ENCODE measurements at regions not wholly inside any gene's neighbourhood (a gene's known extent, or its start where the extent isn't known, plus 50 kb on each side); places are given as distances from the start of the nearest gene placed in this dataset.
A peak's percentile ranks its signal among the peaks of the same experiment; 100 is the strongest.
"Not testable (repeated sequence)": the region's sequence is repeated elsewhere in the genome, so short reads cannot be mapped to it uniquely, and the experiment has no call there.

DNA sequence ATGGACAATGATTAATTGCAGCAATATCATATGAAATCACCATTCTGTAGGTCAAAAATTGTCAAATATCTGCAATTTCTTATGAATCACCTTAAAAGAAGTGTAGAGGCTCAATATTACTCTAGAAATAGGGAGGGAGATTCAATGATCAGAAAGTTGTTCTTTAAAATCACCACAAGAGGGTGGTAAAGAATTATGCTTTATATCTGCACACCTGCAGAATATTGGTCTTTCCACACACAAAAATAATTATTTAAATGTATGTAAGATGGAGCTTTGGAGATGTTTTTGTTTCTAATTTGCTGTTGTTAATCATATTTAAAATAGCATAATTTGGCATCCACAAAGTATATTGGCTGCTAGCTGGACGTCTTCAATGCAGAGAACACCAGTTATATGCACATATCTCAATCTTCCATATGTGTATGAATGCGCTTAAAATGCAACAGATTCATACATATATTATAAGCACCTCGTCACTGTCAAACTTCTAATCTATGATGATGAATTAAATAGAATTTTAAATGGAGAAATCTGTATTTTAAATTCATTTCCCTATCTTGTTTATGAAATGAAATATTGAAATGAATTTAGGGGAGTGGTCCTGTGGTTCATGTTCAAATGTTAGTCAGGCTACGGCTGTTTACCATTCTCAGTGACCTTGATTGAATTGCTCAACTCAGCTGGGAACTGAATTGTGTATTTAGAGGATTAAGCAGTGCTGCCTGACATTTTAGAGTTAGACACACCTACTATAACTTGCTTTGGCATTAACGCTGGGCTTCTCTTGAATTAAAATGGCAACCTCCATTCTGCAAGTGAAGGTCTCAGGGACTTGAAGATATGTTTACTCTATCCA lies 405.1 kb upstream of the FRG2C start:
- peak; percentile 27; the same call in 1 of the 2 replicates for TF ChIP-seq CTCF (IDR thresholded peaks at IDR 0.05; ENCODE audit: low read depth, low read length)

GRCh38 chr3:75260975-75261374 lies 403.2 kb upstream of the FRG2C start:
- H3K4me1 ChIP-seq; H3K9me3 ChIP-seq; H3K4me3 ChIP-seq (ENCODE audit: low read depth, low read length); DNase-seq; H3K27me3 ChIP-seq; H3K36me3 ChIP-seq: not testable (repeated sequence)

More for the DNA sequence above, 405.1 kb upstream of the FRG2C start:
- H3K27me3 ChIP-seq; H3K4me1 ChIP-seq; H3K9me3 ChIP-seq; DNase-seq; H3K4me3 ChIP-seq (ENCODE audit: low read depth, low read length); H3K36me3 ChIP-seq: not testable (repeated sequence)

DNA sequence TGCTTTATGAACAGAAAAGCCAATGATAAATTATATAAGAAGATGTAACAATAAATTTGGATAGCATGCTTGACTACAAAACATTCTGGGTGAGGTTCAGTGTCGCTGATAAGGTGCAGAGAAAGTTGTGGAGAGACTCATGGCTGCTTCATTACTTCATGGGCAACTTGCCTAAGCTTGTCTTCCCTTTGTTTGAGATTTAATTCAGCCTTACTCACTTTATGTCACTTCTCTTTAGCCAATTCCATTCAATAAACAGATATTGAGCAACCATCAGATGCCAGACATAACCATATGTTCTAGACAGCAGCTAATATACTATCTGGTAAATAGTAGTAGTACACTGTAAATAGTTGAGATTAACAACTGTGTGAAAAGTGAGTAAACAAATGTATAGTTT lies 401.5 kb upstream of the FRG2C start:
- H3K36me3 ChIP-seq, result no peaks in the 10 kb centered on the region
- no peak for TF ChIP-seq CTCF (IDR thresholded peaks at IDR 0.05; ENCODE audit: low read depth, low read length)
- H3K4me1 ChIP-seq, result no peaks in the 10 kb centered on the region
- no peak for DNase-seq
- H3K9me3 ChIP-seq, result no peaks in the 10 kb centered on the region
- no peaks in the 10 kb centered on the region for H3K27me3 ChIP-seq
- H3K4me3 ChIP-seq (ENCODE audit: low read depth, low read length), result no peak overlapping the region

GRCh38 chr3:75265897-75266296 lies 398.2 kb upstream of the FRG2C start:
- no peak overlapping the region for H3K4me3 ChIP-seq (ENCODE audit: low read depth, low read length)
- H3K4me1 ChIP-seq, result no peaks in the 10 kb centered on the region
- H3K36me3 ChIP-seq, result no peaks in the 10 kb centered on the region
- no peak for TF ChIP-seq CTCF (IDR thresholded peaks at IDR 0.05; ENCODE audit: low read depth, low read length)
- H3K9me3 ChIP-seq, result no peaks in the 10 kb centered on the region
- no peaks in the 10 kb centered on the region for H3K27me3 ChIP-seq
- DNase-seq, result no peak

DNA sequence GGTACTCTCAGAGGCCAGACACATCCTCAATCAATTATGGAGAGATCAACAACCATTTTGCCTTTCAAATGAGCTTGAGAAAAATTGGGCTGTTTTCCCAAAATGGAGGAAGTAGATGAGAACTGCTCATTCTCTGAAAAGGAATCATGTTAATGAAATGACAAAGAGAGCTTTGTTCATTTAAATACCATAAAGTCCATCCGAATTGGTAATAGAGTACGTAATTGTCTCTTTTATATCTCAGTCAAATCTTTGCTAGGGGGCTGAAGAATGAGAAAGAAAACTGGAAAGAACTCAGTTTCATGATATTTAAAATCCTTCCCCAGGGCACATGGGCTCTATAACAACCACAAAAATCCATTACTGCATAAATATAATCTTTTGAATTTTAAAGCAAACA lies 395.6 kb upstream of the FRG2C start:
- H3K9me3 ChIP-seq; DNase-seq; H3K4me3 ChIP-seq (ENCODE audit: low read depth, low read length); H3K4me1 ChIP-seq; H3K36me3 ChIP-seq; H3K27me3 ChIP-seq: not testable (repeated sequence)

GRCh38 chr3:75272237-75272636 lies 391.9 kb upstream of the FRG2C start:
- not testable (repeated sequence) for H3K36me3 ChIP-seq; H3K4me3 ChIP-seq (ENCODE audit: low read depth, low read length); H3K27me3 ChIP-seq; H3K9me3 ChIP-seq; DNase-seq; H3K4me1 ChIP-seq

DNA sequence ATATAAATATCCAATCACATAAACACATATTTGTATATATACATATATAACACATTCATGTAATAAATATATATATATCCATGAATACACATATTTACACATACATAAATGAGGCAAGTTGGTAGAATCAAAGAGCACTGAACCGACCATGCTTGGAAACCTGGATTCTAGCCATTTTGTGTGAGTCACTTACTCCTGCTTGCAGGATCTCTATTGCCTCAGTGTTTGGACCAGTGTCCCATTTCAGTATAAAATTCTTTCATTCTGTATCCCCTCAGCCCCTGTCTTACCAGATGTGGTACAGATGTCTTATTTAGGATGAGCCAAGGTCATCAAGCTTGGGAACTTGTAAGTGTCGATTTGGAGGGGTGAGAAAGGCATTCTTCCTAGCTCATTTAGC lies 391.4 kb upstream of the FRG2C start:
- no peaks in the 10 kb centered on the region for H3K27me3 ChIP-seq
- no peak for DNase-seq

DNA sequence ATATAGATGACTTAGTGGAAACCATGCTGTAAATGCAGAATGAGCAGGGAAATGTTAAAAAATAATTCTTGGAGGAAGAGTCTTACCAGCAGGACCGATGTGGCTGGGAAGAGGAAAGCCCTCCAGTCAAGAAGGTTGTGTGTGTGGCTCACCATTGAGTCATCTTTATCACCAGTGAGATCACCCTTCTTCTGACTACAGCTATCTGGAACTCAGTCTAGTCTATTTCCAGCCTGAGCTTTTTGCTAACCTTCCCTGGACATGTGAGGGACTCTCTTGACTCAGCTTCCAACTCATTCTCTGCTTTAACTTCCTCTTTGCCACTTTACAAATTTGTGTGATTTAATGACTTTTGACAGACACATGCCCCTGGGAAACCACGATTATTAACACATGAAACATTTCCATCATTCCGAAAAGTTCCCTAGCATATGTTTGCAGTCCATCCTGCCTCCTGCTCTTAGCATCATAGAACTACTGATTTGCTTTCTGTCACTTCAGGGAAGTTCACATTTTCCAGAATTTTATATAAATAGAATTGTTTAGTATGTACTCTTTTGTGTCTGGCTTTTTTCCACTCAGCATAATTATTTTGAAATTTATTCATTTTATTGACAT lies 378.5 kb upstream of the FRG2C start:
- H3K4me3 ChIP-seq (ENCODE audit: low read depth, low read length); DNase-seq; H3K27me3 ChIP-seq; H3K9me3 ChIP-seq; H3K36me3 ChIP-seq; H3K4me1 ChIP-seq: not testable (repeated sequence)

More for the DNA sequence above, 391.4 kb upstream of the FRG2C start:
- Histone ChIP-seq H3K4me1 (no peaks in the 10 kb centered on the region), H3K9me3 (no peaks in the 10 kb centered on the region), H3K36me3 (no peaks in the 10 kb centered on the region), H3K4me3 (ENCODE audit: low read depth, low read length) (no peak overlapping the region)
- no peak for TF ChIP-seq CTCF (IDR thresholded peaks at IDR 0.05; ENCODE audit: low read depth, low read length)

DNA sequence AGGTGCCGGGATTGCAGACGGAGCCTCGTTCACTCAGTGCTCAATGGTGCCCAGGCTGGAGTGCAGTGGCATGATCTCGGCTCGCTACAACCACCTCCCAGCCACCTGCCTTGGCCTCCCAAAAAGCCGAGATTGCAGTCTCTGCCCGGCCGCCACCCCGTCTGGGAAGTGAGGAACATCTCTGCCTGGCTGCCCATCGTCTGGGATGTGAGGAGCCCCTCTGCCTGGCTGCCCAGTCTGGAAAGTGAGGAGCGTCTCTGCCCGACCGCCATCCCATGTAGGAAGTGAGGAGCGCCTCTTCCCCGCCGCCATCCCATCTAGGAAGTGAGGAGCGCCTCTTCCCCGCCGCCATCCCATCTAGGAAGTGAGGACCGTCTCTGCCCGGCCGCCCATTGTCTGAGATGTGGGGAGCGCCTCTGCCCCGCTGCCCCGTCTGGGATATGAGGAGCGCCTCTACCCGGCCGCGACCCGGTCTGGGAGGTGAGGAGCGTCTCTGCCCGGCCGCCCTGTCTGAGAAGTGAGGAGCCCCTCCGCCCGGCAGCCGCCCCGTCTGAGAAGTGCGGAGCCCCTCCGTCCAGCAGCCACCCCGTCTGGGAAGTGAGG lies 375.1 kb upstream of the FRG2C start:
- H3K4me1 ChIP-seq; H3K4me3 ChIP-seq (ENCODE audit: low read depth, low read length); DNase-seq; H3K27me3 ChIP-seq; H3K36me3 ChIP-seq; H3K9me3 ChIP-seq: not testable (repeated sequence)
